ENCODE measurements at regions not wholly inside any gene's neighbourhood (a gene's known extent, or its start where the extent isn't known, plus 50 kb on each side); places are given as distances from the start of the nearest gene placed in this dataset.

DNA sequence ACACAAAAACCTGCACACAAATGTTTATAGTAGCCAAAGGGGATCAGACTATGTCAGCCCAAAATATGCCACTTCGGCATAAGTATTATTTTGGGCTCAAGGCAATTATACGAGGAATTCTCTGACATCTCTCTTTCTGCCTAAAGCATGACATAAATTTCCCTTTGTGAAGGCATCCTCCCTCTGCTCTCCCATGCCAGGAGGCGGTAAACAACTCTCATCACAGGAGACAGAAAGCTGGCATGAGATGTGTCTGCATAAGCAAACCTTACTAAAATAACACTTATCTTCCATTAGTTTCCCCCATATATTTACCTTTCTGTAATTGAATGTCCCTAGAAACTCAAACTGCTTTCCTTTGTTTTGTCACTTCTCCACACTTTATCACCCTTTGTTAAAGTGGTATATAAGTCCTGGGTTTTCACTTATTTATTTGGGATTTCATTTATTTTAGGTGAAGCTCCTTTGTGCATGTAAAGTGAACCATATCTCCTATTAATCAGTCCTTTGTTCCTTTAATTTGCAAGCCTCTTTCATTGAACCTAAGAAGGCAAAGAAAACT lies 68.3 kb downstream of the LACC1 start:
- TF ChIP-seq GATA2 (IDR thresholded peaks at IDR 0.05; ENCODE audit: low read depth, low read length) (no peak), GATA3 (IDR thresholded peaks at IDR 0.05; ENCODE audit: low read depth, low read length) (no peak)
